Upper lobe of right lung (tissue), 1 donor: ENCODE measurements at regions not wholly inside any gene's neighbourhood (a gene's known extent, or its start where the extent isn't known, plus 50 kb on each side); places are given as distances from the start of the nearest gene placed in this dataset.

Source experiments
- ATAC-seq: fragments of 200-7000 bp; cut with Tn5 transposase; one replicate; pipeline ENCODE4 v1.9.1; 2020; ENCODE audit warnings: mild to moderate bottlenecking, moderate library complexity
- DNase-seq: peaks from one replicate; pipeline ENCODE4 v3.0.0-alpha.2; 2020
- H3K27ac ChIP-seq: fragments of 200-600 bp; one replicate; pipeline ENCODE4 v1.8.0; 2022
- H3K27me3 ChIP-seq: fragments of 200-600 bp; one replicate; pipeline ENCODE4 v1.8.0; 2022; ENCODE audit warnings: mild to moderate bottlenecking
- H3K36me3 ChIP-seq: fragments of 200-600 bp; one replicate; pipeline ENCODE4 v1.8.0; 2022
- H3K4me1 ChIP-seq: fragments of 200-600 bp; one replicate; pipeline ENCODE4 v1.8.0; 2022
- H3K4me3 ChIP-seq: fragments of 200-600 bp; one replicate; pipeline ENCODE4 v1.8.0; 2022; ENCODE audit warnings: mild to moderate bottlenecking
- H3K9me3 ChIP-seq: fragments of 200-600 bp; one replicate; pipeline ENCODE4 v1.8.0; 2022
- CTCF ChIP-seq: fragments of 200-600 bp; IDR thresholded peaks from one replicate; pipeline ENCODE4 v1.8.0; 2022; ENCODE audit warnings: antibody characterized with exemption
- intact Hi-C: fragments of 100-400 bp; cut with DNase I; formaldehyde crosslinking; loops from one replicate; pipeline ENCODE4 v1.11.0; 2022
- donor health status: DM: no; HTN: yes; CAD: no; lungs with severe emphysema.

GRCh38 chr2:189254268-189254883, 74.8 kb upstream of the COL5A2 start:
- TF ChIP-seq CTCF, result no peak
- H3K9me3 ChIP-seq, result no peaks in the 10 kb centered on the region
- H3K27ac ChIP-seq, result no peak overlapping the region
- no peak for DNase-seq
- H3K27me3 ChIP-seq, result no peaks in the 10 kb centered on the region
- ATAC-seq, result peak; percentile 61
- H3K36me3 ChIP-seq, result no peaks in the 10 kb centered on the region
- H3K4me1 ChIP-seq, result no peaks in the 10 kb centered on the region
- no peak overlapping the region for H3K4me3 ChIP-seq
- intact Hi-C loops, result no loop called here

GRCh38 chr2:189255711-189256110, 76.2 kb upstream of the COL5A2 start:
- no peaks in the 10 kb centered on the region for H3K36me3 ChIP-seq
- H3K27me3 ChIP-seq, result no peaks in the 10 kb centered on the region
- H3K4me3 ChIP-seq, result no peak overlapping the region
- no peak for DNase-seq
- no peaks in the 10 kb centered on the region for H3K4me1 ChIP-seq
- no peak overlapping the region for H3K27ac ChIP-seq
- no peak for ATAC-seq
- H3K9me3 ChIP-seq, result no peaks in the 10 kb centered on the region
- no peak for TF ChIP-seq CTCF
- intact Hi-C loops, result no loop called here

DNA sequence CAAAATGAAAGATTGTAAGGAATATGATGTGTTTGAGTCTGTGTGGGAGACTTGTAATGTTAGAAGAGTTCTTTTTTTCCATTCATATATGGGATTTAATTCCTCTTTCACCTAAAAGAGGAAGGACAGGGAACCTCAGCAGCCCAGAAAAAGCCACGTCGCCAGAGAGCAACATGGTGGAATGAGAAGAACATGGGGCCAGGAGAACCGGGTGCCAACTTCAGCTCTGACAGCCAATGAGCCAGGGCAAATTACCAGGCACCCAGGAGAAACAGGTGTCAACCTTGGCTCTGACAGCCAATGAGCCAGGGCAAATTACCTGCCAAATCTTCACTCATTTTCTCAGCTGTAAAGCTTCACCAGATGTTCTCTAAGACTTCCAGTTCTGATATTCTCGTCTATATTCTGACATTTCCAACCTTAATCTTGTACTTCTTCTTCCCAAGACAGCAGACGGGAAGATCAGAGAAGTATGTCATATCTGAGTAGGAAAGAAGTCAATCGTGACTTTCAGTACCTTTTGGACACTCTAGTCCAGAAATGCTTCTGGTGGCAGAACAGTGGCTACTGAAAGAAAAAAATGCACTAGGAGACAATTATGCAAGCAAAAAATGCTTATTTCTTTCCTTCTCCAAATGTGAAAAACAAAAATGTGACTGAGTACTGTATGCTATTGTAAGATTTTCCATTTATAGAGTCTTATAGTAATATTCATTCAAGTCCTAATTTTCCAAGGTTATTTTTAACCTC, 79.2 kb upstream of the COL5A2 start:
- Histone ChIP-seq H3K36me3 (no peaks in the 10 kb centered on the region), H3K4me3 (no peak overlapping the region), H3K9me3 (no peaks in the 10 kb centered on the region), H3K27ac (no peak overlapping the region), H3K4me1 (no peaks in the 10 kb centered on the region), H3K27me3 (no peaks in the 10 kb centered on the region)
- ATAC-seq (no peak), DNase-seq (no peak)
- no peak for TF ChIP-seq CTCF
- intact Hi-C loops, result no loop called here

DNA sequence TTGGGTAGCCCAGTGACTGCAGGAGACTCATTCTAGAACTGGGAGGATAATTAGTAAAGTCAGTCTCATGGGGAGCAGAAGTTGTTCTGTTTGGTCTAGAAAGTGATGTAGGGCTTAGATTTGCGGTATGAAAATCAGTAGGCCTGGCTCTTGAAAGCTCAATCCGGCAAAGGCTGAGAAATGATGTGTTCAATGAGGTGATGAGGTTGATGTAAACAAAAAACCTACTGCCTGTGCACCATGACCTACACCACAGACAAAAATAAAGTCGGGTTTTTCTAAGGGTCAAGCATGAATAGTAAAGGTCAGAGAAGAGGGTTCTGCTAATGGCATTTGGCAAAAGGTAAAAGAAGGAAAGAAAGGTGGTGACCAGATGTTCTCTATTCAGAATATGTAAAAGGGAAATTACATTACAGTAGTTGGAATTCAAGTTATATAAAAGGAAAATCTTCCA, 80.8 kb upstream of the COL5A2 start:
- intact Hi-C loops, result no loop called here
- ATAC-seq (no peak), DNase-seq (no peak)
- H3K27me3 ChIP-seq, result no peaks in the 10 kb centered on the region
- no peaks in the 10 kb centered on the region for H3K9me3 ChIP-seq
- H3K4me3 ChIP-seq, result no peak overlapping the region
- H3K36me3 ChIP-seq, result no peaks in the 10 kb centered on the region
- no peak overlapping the region for H3K27ac ChIP-seq
- no peak for TF ChIP-seq CTCF
- H3K4me1 ChIP-seq, result no peaks in the 10 kb centered on the region

GRCh38 chr2:189261431-189261841, 81.9 kb upstream of the COL5A2 start:
- no peak overlapping the region for H3K4me3 ChIP-seq
- H3K27me3 ChIP-seq, result no peaks in the 10 kb centered on the region
- DNase-seq, result no peak
- no peak for ATAC-seq
- TF ChIP-seq CTCF, result no peak
- H3K27ac ChIP-seq, result no peak overlapping the region
- no peaks in the 10 kb centered on the region for H3K4me1 ChIP-seq
- no peaks in the 10 kb centered on the region for H3K9me3 ChIP-seq
- no peaks in the 10 kb centered on the region for H3K36me3 ChIP-seq
- intact Hi-C loops, result no loop called here
